ENCODE measurements at regions not wholly inside any gene's neighbourhood (a gene's known extent, or its start where the extent isn't known, plus 50 kb on each side); places are given as distances from the start of the nearest gene placed in this dataset.

GRCh38 chr2:74739733-74740241 lies 85.7 kb downstream of the SEMA4F start:
- TF ChIP-seq POLR2A (IDR thresholded peaks at IDR 0.05) = no peak
- no peak for TF ChIP-seq CTCF (IDR thresholded peaks at IDR 0.05)

Measured in body of pancreas (tissue), 4 donors.